ENCODE measurements at regions not wholly inside any gene's neighbourhood (a gene's known extent, or its start where the extent isn't known, plus 50 kb on each side); places are given as distances from the start of the nearest gene placed in this dataset.

GRCh38 chr7:155988416-155988815 is 176.2 kb upstream of the SHH start:
- H3K36me3 ChIP-seq (ENCODE audit: insufficient read depth, low read length) = no peaks in the 10 kb centered on the region
- no peak overlapping the region for H3K4me2 ChIP-seq (ENCODE audit: insufficient read depth, low read length)
- H3K79me2 ChIP-seq (ENCODE audit: insufficient read depth, low read length) = no peaks in the 10 kb centered on the region
- H3K4me1 ChIP-seq (ENCODE audit: insufficient read depth, low read length) = no peaks in the 10 kb centered on the region
- H3K4me3 ChIP-seq (ENCODE audit: insufficient read depth, low read length) = no peak overlapping the region
- no peaks in the 10 kb centered on the region for H4K20me1 ChIP-seq (ENCODE audit: insufficient read depth, low read length)
- DNase-seq (ENCODE audit: insufficient read length, low spot score, missing footprints) = no peak
- no peaks in the 10 kb centered on the region for H3K27me3 ChIP-seq (ENCODE audit: insufficient read depth, low read length)
- TF ChIP-seq, protein P1, sequence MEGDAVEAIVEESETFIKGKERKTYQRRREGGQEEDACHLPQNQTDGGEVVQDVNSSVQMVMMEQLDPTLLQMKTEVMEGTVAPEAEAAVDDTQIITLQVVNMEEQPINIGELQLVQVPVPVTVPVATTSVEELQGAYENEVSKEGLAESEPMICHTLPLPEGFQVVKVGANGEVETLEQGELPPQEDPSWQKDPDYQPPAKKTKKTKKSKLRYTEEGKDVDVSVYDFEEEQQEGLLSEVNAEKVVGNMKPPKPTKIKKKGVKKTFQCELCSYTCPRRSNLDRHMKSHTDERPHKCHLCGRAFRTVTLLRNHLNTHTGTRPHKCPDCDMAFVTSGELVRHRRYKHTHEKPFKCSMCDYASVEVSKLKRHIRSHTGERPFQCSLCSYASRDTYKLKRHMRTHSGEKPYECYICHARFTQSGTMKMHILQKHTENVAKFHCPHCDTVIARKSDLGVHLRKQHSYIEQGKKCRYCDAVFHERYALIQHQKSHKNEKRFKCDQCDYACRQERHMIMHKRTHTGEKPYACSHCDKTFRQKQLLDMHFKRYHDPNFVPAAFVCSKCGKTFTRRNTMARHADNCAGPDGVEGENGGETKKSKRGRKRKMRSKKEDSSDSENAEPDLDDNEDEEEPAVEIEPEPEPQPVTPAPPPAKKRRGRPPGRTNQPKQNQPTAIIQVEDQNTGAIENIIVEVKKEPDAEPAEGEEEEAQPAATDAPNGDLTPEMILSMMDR (IDR thresholded peaks at IDR 0.05; ENCODE audit: extremely low read depth, low read depth, low read length) = no peak
- H2AFZ ChIP-seq (ENCODE audit: low read length) = no peak overlapping the region
- H3K27ac ChIP-seq (ENCODE audit: low read depth, low read length) = no peak overlapping the region
- no peaks in the 10 kb centered on the region for H3K9me3 ChIP-seq (ENCODE audit: low read depth, low read length)

- H3K9me3 ChIP-seq (ENCODE audit: low read depth, low read length) = no peaks in the 10 kb centered on the region
- H2AFZ ChIP-seq (ENCODE audit: low read length) = no peak overlapping the region
- no peak overlapping the region for H3K27ac ChIP-seq (ENCODE audit: low read depth, low read length)
- no peaks in the 10 kb centered on the region for H4K20me1 ChIP-seq (ENCODE audit: insufficient read depth, low read length)
- H3K36me3 ChIP-seq (ENCODE audit: insufficient read depth, low read length) = no peaks in the 10 kb centered on the region
- no peaks in the 10 kb centered on the region for H3K27me3 ChIP-seq (ENCODE audit: insufficient read depth, low read length)
- no peak overlapping the region for H3K4me2 ChIP-seq (ENCODE audit: insufficient read depth, low read length)
- TF ChIP-seq, protein P1 (IDR thresholded peaks at IDR 0.05; ENCODE audit: extremely low read depth, low read depth, low read length) = no peak
- no peaks in the 10 kb centered on the region for H3K79me2 ChIP-seq (ENCODE audit: insufficient read depth, low read length)
- no peaks in the 10 kb centered on the region for H3K4me1 ChIP-seq (ENCODE audit: insufficient read depth, low read length)
- DNase-seq (ENCODE audit: insufficient read length, low spot score, missing footprints) = no peak
- no peak overlapping the region for H3K4me3 ChIP-seq (ENCODE audit: insufficient read depth, low read length)
Measured at GRCh38 chr7:155987681-155988235, 175.5 kb upstream of the SHH start.

DNA sequence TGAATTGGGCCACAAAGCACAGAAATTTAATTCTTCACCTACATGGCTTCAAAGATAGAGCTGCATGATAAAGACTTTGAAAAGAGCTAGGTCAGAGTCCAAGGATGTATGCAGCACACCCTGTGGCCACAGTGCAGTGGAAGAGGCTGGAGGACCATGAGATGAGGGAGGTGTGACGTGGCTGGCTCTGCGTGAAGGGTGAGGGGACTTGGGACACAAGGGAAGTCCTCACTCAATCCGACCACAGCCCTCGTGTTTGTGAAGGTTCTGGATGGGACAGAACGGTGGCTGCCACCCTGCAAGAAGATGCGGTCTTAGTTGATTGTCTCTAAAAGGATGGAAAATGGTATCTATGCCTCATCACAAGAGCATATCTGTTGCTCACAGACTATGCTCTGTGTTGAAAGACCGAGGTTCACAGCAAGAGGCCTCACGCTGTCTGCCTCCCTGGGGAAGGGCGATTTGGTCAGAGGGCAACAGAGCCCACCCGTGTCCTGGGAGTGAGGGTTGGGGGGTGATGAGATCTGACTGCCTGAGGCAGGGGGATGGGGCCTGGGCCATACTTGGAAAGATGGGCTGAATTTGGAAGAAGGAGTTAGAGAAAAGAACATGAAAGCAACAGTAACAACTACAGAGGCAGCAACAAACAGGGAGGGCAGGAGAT is 174.4 kb upstream of the SHH start:
- no peaks in the 10 kb centered on the region for H3K4me1 ChIP-seq (ENCODE audit: insufficient read depth, low read length)
- no peak for DNase-seq (ENCODE audit: insufficient read length, low spot score, missing footprints)
- H4K20me1 ChIP-seq (ENCODE audit: insufficient read depth, low read length) = no peaks in the 10 kb centered on the region
- no peak overlapping the region for H3K27ac ChIP-seq (ENCODE audit: low read depth, low read length)
- no peaks in the 10 kb centered on the region for H3K9me3 ChIP-seq (ENCODE audit: low read depth, low read length)
- no peaks in the 10 kb centered on the region for H3K27me3 ChIP-seq (ENCODE audit: insufficient read depth, low read length)
- TF ChIP-seq, protein P1 (IDR thresholded peaks at IDR 0.05; ENCODE audit: extremely low read depth, low read depth, low read length) = no peak
- no peaks in the 10 kb centered on the region for H3K79me2 ChIP-seq (ENCODE audit: insufficient read depth, low read length)
- H3K4me3 ChIP-seq (ENCODE audit: insufficient read depth, low read length) = no peak overlapping the region
- no peak overlapping the region for H3K4me2 ChIP-seq (ENCODE audit: insufficient read depth, low read length)
- H3K36me3 ChIP-seq (ENCODE audit: insufficient read depth, low read length) = no peaks in the 10 kb centered on the region
- no peak overlapping the region for H2AFZ ChIP-seq (ENCODE audit: low read length)

GRCh38 chr7:155985518-155986250 is 173.4 kb upstream of the SHH start:
- Histone ChIP-seq H3K4me1 (ENCODE audit: insufficient read depth, low read length) (no peaks in the 10 kb centered on the region), H3K4me2 (ENCODE audit: insufficient read depth, low read length) (no peak overlapping the region), H3K27ac (ENCODE audit: low read depth, low read length) (no peak overlapping the region), H4K20me1 (ENCODE audit: insufficient read depth, low read length) (no peaks in the 10 kb centered on the region), H2AFZ (ENCODE audit: low read length) (no peak overlapping the region), H3K4me3 (ENCODE audit: insufficient read depth, low read length) (no peak overlapping the region), H3K9me3 (ENCODE audit: low read depth, low read length) (no peaks in the 10 kb centered on the region), H3K36me3 (ENCODE audit: insufficient read depth, low read length) (no peaks in the 10 kb centered on the region), H3K27me3 (ENCODE audit: insufficient read depth, low read length) (no peaks in the 10 kb centered on the region), H3K79me2 (ENCODE audit: insufficient read depth, low read length) (no peaks in the 10 kb centered on the region)
- TF ChIP-seq, protein P1 (IDR thresholded peaks at IDR 0.05; ENCODE audit: extremely low read depth, low read depth, low read length) = no peak
- DNase-seq (ENCODE audit: insufficient read length, low spot score, missing footprints) = no peak

All from osteoblast (primary cell).